ENCODE measurements at regions not wholly inside any gene's neighbourhood (a gene's known extent, or its start where the extent isn't known, plus 50 kb on each side); places are given as distances from the start of the nearest gene placed in this dataset.

GRCh38 chr7:156438011-156438410 is 202.6 kb upstream of the RNF32 start:
- no peaks in the 10 kb centered on the region for H3K9me1 ChIP-seq (ENCODE audit: insufficient read depth, low read length)
- BruUV-seq (replicated peaks) = no TSS peak
- no peak overlapping the region for H2AK9ac ChIP-seq (replicated peaks; ENCODE audit: low read depth, low read length, poor library complexity)
- DNase-seq = no peak
- peaks cover 29% of the 10 kb centered on the region for H3K9me3 ChIP-seq (ENCODE audit: control insufficient read depth, insufficient read depth, low read length)
- no peak overlapping the region for H3K4me2 ChIP-seq (ENCODE audit: low read depth, low read length)
- no peak overlapping the region for H3K23ac ChIP-seq (ENCODE audit: low read depth, low read length)
- H4K5ac ChIP-seq (ENCODE audit: low read depth, low read length) = no peak overlapping the region
- H3K27me3 ChIP-seq (ENCODE audit: control insufficient read depth, insufficient read depth, low read length) = no peaks in the 10 kb centered on the region
- no CpG with 5 or more reads among the region's 2 CpGs for WGBS, 2 experiments (ENCODE audit: extremely low coverage in 2 of 2, insufficient read length in 1 of 2)
- no peak overlapping the region for H2BK20ac ChIP-seq (ENCODE audit: low read depth, low read length)
- H3K36me3 ChIP-seq (ENCODE audit: control insufficient read depth, insufficient read depth, low read length) = no peaks in the 10 kb centered on the region
- H3K4me1 ChIP-seq (ENCODE audit: control insufficient read depth, insufficient read depth, low read length) = no peaks in the 10 kb centered on the region
- no peak overlapping the region for H2BK15ac ChIP-seq (ENCODE audit: low read depth, low read length)
- dilution Hi-C loops (cut with HindIII; ENCODE audit: low sequenced_read_pairs, unreplicated experiment) (no loop called here), in situ Hi-C loops (cut with MboI; ENCODE audit: low sequenced_read_pairs) (no loop called here), intact Hi-C loops (cut with micrococcal nuclease) (no loop called here)
- no peak overlapping the region for H4K91ac ChIP-seq (ENCODE audit: insufficient read depth, low read depth, low read length)
- H2AK5ac ChIP-seq (ENCODE audit: low read depth, low read length) = no peak overlapping the region
- no peak overlapping the region for H2BK5ac ChIP-seq (ENCODE audit: low read depth, low read length, poor library complexity, severe bottlenecking)
- H2BK120ac ChIP-seq (ENCODE audit: low read depth, low read length) = no peak overlapping the region
- H3K9ac ChIP-seq (ENCODE audit: low read depth, low read length) = no peak overlapping the region
- H4K20me1 ChIP-seq (ENCODE audit: insufficient read depth, low read length) = no peaks in the 10 kb centered on the region
- no peak overlapping the region for H2AFZ ChIP-seq (replicated peaks; ENCODE audit: low read length, poor library complexity)
- TF ChIP-seq POLR2A (IDR thresholded peaks at IDR 0.05; ENCODE audit: low read depth, low read length) (no peak), NFE2L2 (IDR thresholded peaks at IDR 0.05; ENCODE audit: low read depth, low read length) (no peak)
- no peak overlapping the region for H3K4ac ChIP-seq (ENCODE audit: low read depth, low read length)
- H4K8ac ChIP-seq (ENCODE audit: low read depth in 2 of 2, low read length in 2 of 2) = no peak overlapping the region
- no peak overlapping the region for H3K18ac ChIP-seq (ENCODE audit: low read depth, low read length)
- ATAC-seq (ENCODE audit: low read depth) = no peak
- POLR2A ChIA-PET (ENCODE audit: unreplicated experiment) = no interaction called here
- no peak overlapping the region for H3K14ac ChIP-seq (replicated peaks; ENCODE audit: low read depth, low read length)
- H3K79me1 ChIP-seq (ENCODE audit: low read depth in 1 of 2, low read length in 2 of 2) = no peaks in the 10 kb centered on the region
- H3K27ac ChIP-seq (ENCODE audit: insufficient read depth, low read length) = no peak overlapping the region
- CTCF ChIA-PET = no interaction called here
- no peak overlapping the region for H3K56ac ChIP-seq (ENCODE audit: extremely low read depth, insufficient read depth, low read length)
- H3K4me3 ChIP-seq (ENCODE audit: insufficient read depth, low read depth, low read length) = no peak overlapping the region
